ENCODE measurements at regions not wholly inside any gene's neighbourhood (a gene's known extent, or its start where the extent isn't known, plus 50 kb on each side); places are given as distances from the start of the nearest gene placed in this dataset.

GRCh38 chr6:145540741-145541140 is 194.6 kb downstream of the EPM2A start:
- DNase-seq (ENCODE audit: low read depth): no peak
- H3K4me3 ChIP-seq (ENCODE audit: low read depth, low read length): no peak overlapping the region
- no peak for TF ChIP-seq CTCF (IDR thresholded peaks at IDR 0.05; ENCODE audit: insufficient read depth, low read depth, low read length)

GRCh38 chr6:145544041-145544440 is 191.3 kb downstream of the EPM2A start:
- peak; percentile 45 for DNase-seq (ENCODE audit: low read depth)
- H3K4me3 ChIP-seq (ENCODE audit: low read depth, low read length): no peak overlapping the region
- TF ChIP-seq CTCF (IDR thresholded peaks at IDR 0.05; ENCODE audit: insufficient read depth, low read depth, low read length): no peak

GRCh38 chr6:145544514-145544913 is 190.8 kb downstream of the EPM2A start:
- no peak for DNase-seq (ENCODE audit: low read depth)
- TF ChIP-seq CTCF (IDR thresholded peaks at IDR 0.05; ENCODE audit: insufficient read depth, low read depth, low read length): no peak
- H3K4me3 ChIP-seq (ENCODE audit: low read depth, low read length): no peak overlapping the region

GRCh38 chr6:145546265-145546664 is 189.1 kb downstream of the EPM2A start:
- DNase-seq (ENCODE audit: low read depth): no peak
- H3K4me3 ChIP-seq (ENCODE audit: low read depth, low read length): no peak overlapping the region
- TF ChIP-seq CTCF (IDR thresholded peaks at IDR 0.05; ENCODE audit: insufficient read depth, low read depth, low read length): no peak

GRCh38 chr6:145547594-145548335 is 187.6 kb downstream of the EPM2A start:
- no peak for DNase-seq (ENCODE audit: low read depth)
- no peak for TF ChIP-seq CTCF (IDR thresholded peaks at IDR 0.05; ENCODE audit: insufficient read depth, low read depth, low read length)
- no peak overlapping the region for H3K4me3 ChIP-seq (ENCODE audit: low read depth, low read length)

GRCh38 chr6:145548933-145549648 is 186.2 kb downstream of the EPM2A start:
- no peak for TF ChIP-seq CTCF (IDR thresholded peaks at IDR 0.05; ENCODE audit: insufficient read depth, low read depth, low read length)
- no peak overlapping the region for H3K4me3 ChIP-seq (ENCODE audit: low read depth, low read length)
- peak; percentile 6 for DNase-seq (ENCODE audit: low read depth)

Measured in fibroblast of villous mesenchyme (primary cell).